ENCODE measurements at regions not wholly inside any gene's neighbourhood (a gene's known extent, or its start where the extent isn't known, plus 50 kb on each side); places are given as distances from the start of the nearest gene placed in this dataset.
"Not testable (repeated sequence)": the region's sequence is repeated elsewhere in the genome, so short reads cannot be mapped to it uniquely, and the experiment has no call there.

GRCh38 chr4:43567644-43568043 lies 675.1 kb downstream of the GRXCR1 start:
- DNase-seq (ENCODE audit: low read depth in 4 of 4, low spot score in 3 of 4) = no peak

GRCh38 chr4:43586813-43587212 lies 694.3 kb downstream of the GRXCR1 start:
- DNase-seq (ENCODE audit: low read depth in 4 of 4, low spot score in 3 of 4) = no peak

- DNase-seq (ENCODE audit: low read depth in 4 of 4, low spot score in 3 of 4) = no peak
Measured at GRCh38 chr4:43587758-43588157, 695.2 kb downstream of the GRXCR1 start.

GRCh38 chr4:43607400-43607799 lies 714.9 kb downstream of the GRXCR1 start:
- DNase-seq (ENCODE audit: low read depth in 4 of 4, low spot score in 3 of 4) = no peak

GRCh38 chr4:43607827-43608461 lies 715.4 kb downstream of the GRXCR1 start:
- DNase-seq (ENCODE audit: low read depth in 4 of 4, low spot score in 3 of 4) = no peak

- no peak for DNase-seq (ENCODE audit: low read depth in 4 of 4, low spot score in 3 of 4)
Measured at GRCh38 chr4:43619219-43619618, 726.7 kb downstream of the GRXCR1 start.

GRCh38 chr4:43637893-43638292 lies 745.4 kb downstream of the GRXCR1 start:
- DNase-seq (ENCODE audit: low read depth in 4 of 4, low spot score in 3 of 4) = not testable (repeated sequence)

GRCh38 chr4:43651991-43652390 lies 759.5 kb downstream of the GRXCR1 start:
- no peak for DNase-seq (ENCODE audit: low read depth in 4 of 4, low spot score in 3 of 4)

GRCh38 chr4:43659547-43659946 lies 767.0 kb downstream of the GRXCR1 start:
- not testable (repeated sequence) for DNase-seq (ENCODE audit: low read depth in 4 of 4, low spot score in 3 of 4)

- not testable (repeated sequence) for DNase-seq (ENCODE audit: low read depth in 4 of 4, low spot score in 3 of 4)
Measured at GRCh38 chr4:43672265-43672885, 776.2 kb downstream of the KCTD8 start.

GRCh38 chr4:43680421-43680820 lies 768.2 kb downstream of the KCTD8 start:
- DNase-seq (ENCODE audit: low read depth in 4 of 4, low spot score in 3 of 4) = no peak

- DNase-seq (ENCODE audit: low read depth in 4 of 4, low spot score in 3 of 4) = no peak
Measured at GRCh38 chr4:43682551-43682950, 766.1 kb downstream of the KCTD8 start.

GRCh38 chr4:43690116-43690515 lies 758.5 kb downstream of the KCTD8 start:
- no peak for DNase-seq (ENCODE audit: low read depth in 4 of 4, low spot score in 3 of 4)

- no peak for DNase-seq (ENCODE audit: low read depth in 4 of 4, low spot score in 3 of 4)
Measured at GRCh38 chr4:43693876-43694275, 754.7 kb downstream of the KCTD8 start.

- no peak for DNase-seq (ENCODE audit: low read depth in 4 of 4, low spot score in 3 of 4)
Measured at GRCh38 chr4:43709443-43709842, 739.2 kb downstream of the KCTD8 start.

- DNase-seq (ENCODE audit: low read depth in 4 of 4, low spot score in 3 of 4) = no peak
Measured at GRCh38 chr4:43716721-43717395, 731.8 kb downstream of the KCTD8 start.

- DNase-seq (ENCODE audit: low read depth in 4 of 4, low spot score in 3 of 4) = no peak
Measured at GRCh38 chr4:43718369-43718768, 730.2 kb downstream of the KCTD8 start.

GRCh38 chr4:43732829-43733426 lies 715.7 kb downstream of the KCTD8 start:
- no peak for DNase-seq (ENCODE audit: low read depth in 4 of 4, low spot score in 3 of 4)

- DNase-seq (ENCODE audit: low read depth in 4 of 4, low spot score in 3 of 4) = no peak
Measured at GRCh38 chr4:43742083-43742482, 706.5 kb downstream of the KCTD8 start.

GRCh38 chr4:43754566-43754965 lies 694.0 kb downstream of the KCTD8 start:
- DNase-seq (ENCODE audit: low read depth in 4 of 4, low spot score in 3 of 4) = peak in 1 of 4 donors; percentile 27

GRCh38 chr4:43757147-43757546 lies 691.5 kb downstream of the KCTD8 start:
- DNase-seq (ENCODE audit: low read depth in 4 of 4, low spot score in 3 of 4) = no peak

- no peak for DNase-seq (ENCODE audit: low read depth in 4 of 4, low spot score in 3 of 4)
Measured at GRCh38 chr4:43758836-43759235, 689.8 kb downstream of the KCTD8 start.

Measured in left renal pelvis (tissue), 4 donors.